ENCODE measurements at regions not wholly inside any gene's neighbourhood (a gene's known extent, or its start where the extent isn't known, plus 50 kb on each side); places are given as distances from the start of the nearest gene placed in this dataset.

- Histone ChIP-seq H3K27ac (no peak overlapping the region), H3K4me3 (no peak overlapping the region), H3K4me1 (no peaks in the 10 kb centered on the region), H3K4me2 (no peak overlapping the region), H3K9me3 (no peaks in the 10 kb centered on the region)
- POLR2A ChIA-PET: no interaction called here
- DNase-seq (ENCODE audit: low read depth in 1 of 2, low spot score in 1 of 2): peak in 1 of 2 experiments; percentile 13
- peak in 1 of 2 experiments; percentile 40; a peak in 2 of 6 replicates for ATAC-seq
- TF ChIP-seq REST (IDR thresholded peaks at IDR 0.05) (no peak), PHF8 (IDR thresholded peaks at IDR 0.05; ENCODE audit: borderline replicate concordance, low read depth) (no peak), CHD4 (IDR thresholded peaks at IDR 0.05; ENCODE audit: borderline replicate concordance) (no peak), JUNB (IDR thresholded peaks at IDR 0.05) (no peak), EHF (CRISPR knock-in tag; IDR thresholded peaks at IDR 0.05) (no peak), ESRRA (IDR thresholded peaks at IDR 0.05; ENCODE audit: borderline replicate concordance, low read length) (no peak), HDAC2 (IDR thresholded peaks at IDR 0.05) (no peak), KDM1A (IDR thresholded peaks at IDR 0.05; ENCODE audit: low read depth) (no peak), CHD2 (IDR thresholded peaks at IDR 0.05; ENCODE audit: low read length, partially characterized antibody) (no peak), CBX8 (IDR thresholded peaks at IDR 0.05) (no peak), GATA3 (IDR thresholded peaks at IDR 0.05; ENCODE audit: borderline replicate concordance) (no peak), FOSL2 (IDR thresholded peaks at IDR 0.05) (no peak), FOSL2 (CRISPR knock-in tag; IDR thresholded peaks at IDR 0.05) (no peak), ATOH8 (CRISPR knock-in tag; IDR thresholded peaks at IDR 0.05; ENCODE audit: low read depth) (no peak), NR3C1 (IDR thresholded peaks at IDR 0.05) (no peak)
- FAIRE-seq: no peak
- CTCF ChIA-PET: interaction anchor here (1.0 kb wide), 1 partner anchor 10 kb away, joined by 3 read pairs; no protein-coding TSS in a partner anchor
- WGBS (ENCODE audit: missing lambda C conversion rate): 34% methylated on average over 9 of the region's 9 CpGs
These were observed 1389.1 kb upstream of the TMEFF2 start for GRCh38 chr2:193583638-193584400.

- FAIRE-seq: no peak
- Histone ChIP-seq H3K27ac (no peak overlapping the region), H3K4me1 (no peaks in the 10 kb centered on the region), H3K4me2 (no peak overlapping the region), H3K4me3 (no peak overlapping the region), H3K9me3 (no peaks in the 10 kb centered on the region)
- ChIA-PET POLR2A (no interaction called here), CTCF (no interaction called here)
- no peak for ATAC-seq
- no peak for DNase-seq (ENCODE audit: low read depth in 1 of 2, low spot score in 1 of 2)
- TF ChIP-seq JUNB (IDR thresholded peaks at IDR 0.05) (no peak), HEYL (CRISPR knock-in tag; IDR thresholded peaks at IDR 0.05) (no peak), EHF (CRISPR knock-in tag; IDR thresholded peaks at IDR 0.05) (no peak), FOSL2 (IDR thresholded peaks at IDR 0.05) (no peak), FOSL2 (CRISPR knock-in tag; IDR thresholded peaks at IDR 0.05) (no peak), BHLHE40 (IDR thresholded peaks at IDR 0.05; ENCODE audit: low read depth, low read length) (no peak), PHF8 (IDR thresholded peaks at IDR 0.05; ENCODE audit: borderline replicate concordance, low read depth) (no peak)
- 90% methylated on average over 1 of the region's 1 CpG for whole genome bisulfite sequencing (ENCODE audit: missing lambda C conversion rate)
These were observed 1387.1 kb upstream of the TMEFF2 start for GRCh38 chr2:193581807-193582206.

GRCh38 chr2:193580176-193580950, 1385.6 kb upstream of the TMEFF2 start:
- ChIA-PET POLR2A (no interaction called here), CTCF (no interaction called here)
- no peaks in the 10 kb centered on the region for H3K4me1 ChIP-seq
- DNase-seq (ENCODE audit: low read depth in 1 of 2, low spot score in 1 of 2) (no peak), FAIRE-seq (no peak), ATAC-seq (no peak)
- no peak overlapping the region for H3K4me2 ChIP-seq
- no peaks in the 10 kb centered on the region for H3K9me3 ChIP-seq
- no peak overlapping the region for H3K27ac ChIP-seq
- 76% methylated on average over 21 of the region's 21 CpGs for WGBS (ENCODE audit: missing lambda C conversion rate)
- H3K4me3 ChIP-seq: no peak overlapping the region
- TF ChIP-seq ZSCAN20 (CRISPR knock-in tag; IDR thresholded peaks at IDR 0.05) (no peak), SMC3 (IDR thresholded peaks at IDR 0.05) (no peak), POLR2AphosphoS2 (conservative IDR thresholded peaks at IDR 0.05; ENCODE audit: low read length) (no peak), USF2 (IDR thresholded peaks at IDR 0.05) (no peak), CBX2 (IDR thresholded peaks at IDR 0.05; ENCODE audit: borderline replicate concordance, low read depth) (no peak), JUN (IDR thresholded peaks at IDR 0.05) (no peak), E2F6 (IDR thresholded peaks at IDR 0.05; ENCODE audit: borderline replicate concordance, low read depth) (no peak)
